H1 (cell line): ENCODE measurements at regions not wholly inside any gene's neighbourhood (a gene's known extent, or its start where the extent isn't known, plus 50 kb on each side); places are given as distances from the start of the nearest gene placed in this dataset.

Source experiments
- BRCA1 ChIP-seq: IDR thresholded peaks from 2 replicates; pipeline ENCODE4 v1.6.1; 2012; ENCODE audit warnings: low read depth, low read length, improper control_type of control experiment
- EP300 ChIP-seq, 2 experiments: IDR thresholded peaks; 1 replicate in 1 of 2; 2 replicates in 1 of 2; pipeline ENCODE4 v1.6.1; 2011 to 2012; ENCODE audit warnings: low read depth in 2 of 2, low read length in 2 of 2, mild to moderate bottlenecking in 2 of 2, borderline replicate concordance in 1 of 2, inconsistent platforms in 1 of 2, moderate library complexity in 1 of 2
- POLR2A ChIP-seq, 2 experiments: IDR thresholded peaks; 1 replicate in 1 of 2; 2 replicates in 1 of 2; pipeline ENCODE4 v1.6.1; 2011; ENCODE audit warnings: low read depth in 2 of 2, low read length in 2 of 2, mild to moderate bottlenecking in 2 of 2; ENCODE audit errors: control extremely low read depth in 1 of 2
- POLR2AphosphoS5 ChIP-seq: IDR thresholded peaks from 2 replicates; pipeline ENCODE4 v1.6.1; 2011; ENCODE audit warnings: low read depth, low read length
- RAD21 ChIP-seq, 2 experiments: IDR thresholded peaks in 1 of 2; conservative IDR thresholded peaks in 1 of 2; 2 replicates each; pipeline ENCODE4 v1.6.1; 2011; ENCODE audit warnings: low read depth in 2 of 2, low read length in 2 of 2, improper control_type of control experiment in 1 of 2, inconsistent platforms in 1 of 2, mild to moderate bottlenecking in 1 of 2, moderate library complexity in 1 of 2
- SIN3A ChIP-seq, 2 experiments: IDR thresholded peaks in 1 of 2; conservative IDR thresholded peaks in 1 of 2; 2 replicates each; pipeline ENCODE4 v1.6.1; 2011 to 2012; ENCODE audit warnings: low read length in 2 of 2, improper control_type of control experiment in 1 of 2, low read depth in 1 of 2, mild to moderate bottlenecking in 1 of 2
- SIX5 ChIP-seq: IDR thresholded peaks from 2 replicates; pipeline ENCODE4 v1.6.1; 2011; ENCODE audit warnings: mild to moderate bottlenecking, low read depth, low read length
- TF ChIP-seq, protein P1 (sequence below), 3 experiments: IDR thresholded peaks; 1 replicate in 2 of 3; 2 replicates in 1 of 3; pipeline versions ENCODE4 v1.5.1 to v1.6.1; 2011; ENCODE audit warnings: low read length in 3 of 3, mild to moderate bottlenecking in 3 of 3, inconsistent platforms in 2 of 3, low read depth in 1 of 3, moderate library complexity in 1 of 3; ENCODE audit not compliant: insufficient read depth in 1 of 3; ENCODE audit errors: control extremely low read depth in 1 of 3
- TF ChIP-seq, protein P2 (sequence below): IDR thresholded peaks from 2 replicates; pipeline ENCODE4 v1.6.1; 2011; ENCODE audit warnings: low read depth, mild to moderate bottlenecking, low read length; ENCODE audit not compliant: insufficient read depth

DNA sequence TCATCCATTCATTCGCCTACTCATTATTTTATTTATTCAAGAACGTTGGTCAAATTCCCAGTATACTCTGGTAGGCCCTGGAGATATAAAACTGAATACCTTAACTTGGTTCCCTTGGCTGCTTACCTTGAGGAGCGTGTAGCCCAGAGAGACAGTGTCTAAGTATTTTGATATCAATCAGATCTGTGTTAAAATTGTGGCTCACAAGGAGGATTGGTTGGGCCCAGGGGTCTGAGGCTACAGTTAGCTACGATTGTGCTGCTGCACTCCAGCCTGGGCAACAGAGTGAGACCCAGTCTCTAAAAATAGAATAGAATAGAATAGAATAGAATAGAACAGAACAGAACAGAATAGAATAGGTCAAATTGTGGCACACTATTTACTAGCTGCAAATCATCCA, 438.4 kb downstream of the ADAMTS20 start:
- TF ChIP-seq BRCA1, result no peak
- TF ChIP-seq, protein P1, sequence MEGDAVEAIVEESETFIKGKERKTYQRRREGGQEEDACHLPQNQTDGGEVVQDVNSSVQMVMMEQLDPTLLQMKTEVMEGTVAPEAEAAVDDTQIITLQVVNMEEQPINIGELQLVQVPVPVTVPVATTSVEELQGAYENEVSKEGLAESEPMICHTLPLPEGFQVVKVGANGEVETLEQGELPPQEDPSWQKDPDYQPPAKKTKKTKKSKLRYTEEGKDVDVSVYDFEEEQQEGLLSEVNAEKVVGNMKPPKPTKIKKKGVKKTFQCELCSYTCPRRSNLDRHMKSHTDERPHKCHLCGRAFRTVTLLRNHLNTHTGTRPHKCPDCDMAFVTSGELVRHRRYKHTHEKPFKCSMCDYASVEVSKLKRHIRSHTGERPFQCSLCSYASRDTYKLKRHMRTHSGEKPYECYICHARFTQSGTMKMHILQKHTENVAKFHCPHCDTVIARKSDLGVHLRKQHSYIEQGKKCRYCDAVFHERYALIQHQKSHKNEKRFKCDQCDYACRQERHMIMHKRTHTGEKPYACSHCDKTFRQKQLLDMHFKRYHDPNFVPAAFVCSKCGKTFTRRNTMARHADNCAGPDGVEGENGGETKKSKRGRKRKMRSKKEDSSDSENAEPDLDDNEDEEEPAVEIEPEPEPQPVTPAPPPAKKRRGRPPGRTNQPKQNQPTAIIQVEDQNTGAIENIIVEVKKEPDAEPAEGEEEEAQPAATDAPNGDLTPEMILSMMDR (IDR thresholded peaks at IDR 0.05; ENCODE audit: control extremely low read depth in 1 of 3, insufficient read depth in 1 of 3, low read depth in 1 of 3, low read length in 3 of 3), result no peak
- TF ChIP-seq POLR2AphosphoS5, result no peak
- TF ChIP-seq SIX5, result no peak
- TF ChIP-seq POLR2A (IDR thresholded peaks at IDR 0.05; ENCODE audit: control extremely low read depth in 1 of 2, low read depth in 2 of 2, low read length in 2 of 2), result no peak
- TF ChIP-seq RAD21 (IDR thresholded peaks at IDR 0.05 in 1 of 2, conservative IDR thresholded peaks at IDR 0.05 in 1 of 2; ENCODE audit: low read depth in 2 of 2, low read length in 2 of 2), result no peak
- TF ChIP-seq SIN3A (conservative IDR thresholded peaks at IDR 0.05 in 1 of 2, IDR thresholded peaks at IDR 0.05 in 1 of 2; ENCODE audit: low read depth in 1 of 2, low read length in 2 of 2), result no peak
- TF ChIP-seq, protein P2, sequence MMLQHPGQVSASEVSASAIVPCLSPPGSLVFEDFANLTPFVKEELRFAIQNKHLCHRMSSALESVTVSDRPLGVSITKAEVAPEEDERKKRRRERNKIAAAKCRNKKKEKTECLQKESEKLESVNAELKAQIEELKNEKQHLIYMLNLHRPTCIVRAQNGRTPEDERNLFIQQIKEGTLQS, result no peak
- TF ChIP-seq EP300 (IDR thresholded peaks at IDR 0.05; ENCODE audit: borderline replicate concordance in 1 of 2, low read depth in 2 of 2, low read length in 2 of 2), result no peak
